ENCODE measurements at regions not wholly inside any gene's neighbourhood (a gene's known extent, or its start where the extent isn't known, plus 50 kb on each side); places are given as distances from the start of the nearest gene placed in this dataset.

DNA sequence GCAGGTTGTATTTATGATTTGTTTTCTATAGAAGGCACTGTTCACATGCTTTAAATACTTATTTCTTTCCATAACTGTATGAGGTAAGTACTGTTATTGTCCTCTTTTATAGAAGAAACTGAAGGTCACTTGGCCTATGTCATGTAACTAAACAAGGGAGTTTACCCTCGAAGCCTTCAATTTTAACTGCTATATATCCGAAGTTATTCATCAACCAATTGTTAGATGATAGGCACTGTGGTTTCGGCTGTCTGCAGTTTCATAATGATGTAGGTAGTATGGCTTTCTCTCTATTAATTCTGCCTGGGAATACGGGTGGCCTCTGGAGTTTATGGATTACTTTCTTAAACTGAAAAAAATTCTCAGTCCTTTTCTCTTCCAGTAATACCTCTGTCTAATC, 413.3 kb upstream of the ADGRL2 start:
- Histone ChIP-seq H2BK120ac (replicated peaks; ENCODE audit: low read depth, low read length) (no peak overlapping the region), H3K9me3 (ENCODE audit: insufficient read depth in 2 of 2, low read depth in 1 of 2, low read length in 1 of 2) (no peaks in the 10 kb centered on the region), H2BK20ac (ENCODE audit: low read length) (no peak overlapping the region), H4K8ac (ENCODE audit: extremely low read depth, insufficient read depth, low read length) (no peak overlapping the region), H2BK5ac (ENCODE audit: low read depth, low read length) (no peak overlapping the region), H2AFZ (ENCODE audit: low read length) (no peak overlapping the region), H3K4me1 (replicated peaks in 1 of 4; ENCODE audit: control insufficient read depth in 3 of 4, insufficient read depth in 4 of 4, low read length in 3 of 4) (0 out of 7 replicates have a peak, but pooled peaks cover 0 to 2% (median 0%) of the 10 kb centered on the region in 4 experiments), H2BK12ac (ENCODE audit: low read depth, low read length) (no peak overlapping the region), H3K4me2 (ENCODE audit: insufficient read depth in 1 of 2, low read depth in 2 of 2, low read length in 2 of 2) (no peak overlapping the region), H3K18ac (ENCODE audit: extremely low read depth, low read length) (no peak overlapping the region), H2AK5ac (ENCODE audit: low read depth, low read length) (no peak overlapping the region), H3K23me2 (ENCODE audit: low read depth, low read length) (no peaks in the 10 kb centered on the region), H4K5ac (ENCODE audit: insufficient read length, low read depth, low read length) (no peak overlapping the region), H2BK15ac (ENCODE audit: low read length) (no peak overlapping the region), H3K14ac (ENCODE audit: insufficient read length) (no peak overlapping the region), H4K20me1 (replicated peaks in 1 of 2; ENCODE audit: control insufficient read depth in 1 of 2, insufficient read depth in 2 of 2, low read length in 2 of 2) (no peaks in the 10 kb centered on the region), H3K4ac (replicated peaks; ENCODE audit: insufficient read length, low read depth, low read length) (no peak overlapping the region), H3K27ac (ENCODE audit: low read depth, low read length) (no peak overlapping the region), H3K36me3 (ENCODE audit: control insufficient read depth in 2 of 4, insufficient read depth in 4 of 4, low read length in 3 of 4) (no peaks in the 10 kb centered on the region), H3K9ac (replicated peaks in 1 of 4; ENCODE audit: extremely low read depth in 1 of 4, low read depth in 3 of 4, low read length in 3 of 4) (no peak overlapping the region), H3K4me3 (ENCODE audit: extremely low read depth in 1 of 4, insufficient read depth in 2 of 4, low read depth in 3 of 4, low read length in 4 of 4) (no peak overlapping the region), H3K79me2 (ENCODE audit: control insufficient read depth in 1 of 2, insufficient read depth in 2 of 2, low read length in 2 of 2) (no peaks in the 10 kb centered on the region), H3K23ac (ENCODE audit: insufficient read length) (no peak overlapping the region), H3K56ac (replicated peaks; ENCODE audit: insufficient read length, low read depth, low read length) (no peak overlapping the region), H3K79me1 (ENCODE audit: low read depth, low read length) (no peaks in the 10 kb centered on the region), H4K91ac (replicated peaks; ENCODE audit: insufficient read length, low read length) (no peak overlapping the region), H3K27me3 (replicated peaks in 1 of 4; ENCODE audit: control insufficient read depth in 3 of 4, extremely low read depth in 1 of 4, insufficient read depth in 3 of 4, low read length in 3 of 4) (no peaks in the 10 kb centered on the region)
- FAIRE-seq, result no peak
- 90% methylated on average over 4 of the region's 4 CpGs; no CpG with 5 or more reads in 1 of the 2 experiments for WGBS, 2 experiments (ENCODE audit: extremely low coverage in 1 of 2, insufficient coverage in 1 of 2, insufficient read length in 1 of 2, insufficient replicate concordance in 2 of 2, low coverage in 1 of 2, low lambda C conversion rate in 2 of 2, missing lambda C conversion rate in 1 of 2)
- ChIA-PET POLR2A (ENCODE audit: partially characterized antibody) (no interaction called here), CTCF (ENCODE audit: partially characterized antibody) (no interaction called here)
- TF ChIP-seq POU5F1 (IDR thresholded peaks at IDR 0.05; ENCODE audit: low read depth, low read length), result no peak
- DNase-seq (ENCODE audit: low read depth in 1 of 2, low spot score in 2 of 2), result no peak

Measured in H1 (cell line).